Occipital lobe (tissue), 1 donor: ENCODE measurements at regions not wholly inside any gene's neighbourhood (a gene's known extent, or its start where the extent isn't known, plus 50 kb on each side); places are given as distances from the start of the nearest gene placed in this dataset.

Experiments used
- DNase-seq: peaks from one replicate; lab custom pipeline; 2025; lab: John Stamatoyannopoulos, UW

DNA sequence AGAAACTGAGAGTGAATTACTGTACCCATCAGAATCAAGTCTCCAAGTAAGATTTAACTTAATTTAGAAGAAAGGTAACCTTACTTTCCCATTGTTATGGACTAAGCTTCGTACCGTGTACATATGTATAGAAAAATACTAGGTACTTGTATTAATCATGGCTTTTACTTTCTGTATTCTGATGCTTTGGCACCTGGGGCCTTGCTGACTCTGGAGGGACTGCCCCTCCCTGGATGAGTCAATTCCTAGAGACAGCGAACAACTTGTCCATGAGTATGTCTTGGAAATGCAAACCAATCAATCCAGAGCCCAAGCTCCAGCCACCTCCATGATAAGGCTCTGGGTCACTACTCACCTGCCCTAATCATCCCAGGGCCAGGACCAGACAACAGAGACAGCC, 50.0 kb upstream of the DGKG start:
- DNase-seq = no peak
